ENCODE measurements at regions not wholly inside any gene's neighbourhood (a gene's known extent, or its start where the extent isn't known, plus 50 kb on each side); places are given as distances from the start of the nearest gene placed in this dataset.
A peak's percentile ranks its signal among the peaks of the same experiment; 100 is the strongest.

- no peak for DNase-seq (ENCODE audit: low spot score)
Measured at GRCh38 chr20:16678779-16679178, 51.0 kb upstream of the SNRPB2 start.

DNA sequence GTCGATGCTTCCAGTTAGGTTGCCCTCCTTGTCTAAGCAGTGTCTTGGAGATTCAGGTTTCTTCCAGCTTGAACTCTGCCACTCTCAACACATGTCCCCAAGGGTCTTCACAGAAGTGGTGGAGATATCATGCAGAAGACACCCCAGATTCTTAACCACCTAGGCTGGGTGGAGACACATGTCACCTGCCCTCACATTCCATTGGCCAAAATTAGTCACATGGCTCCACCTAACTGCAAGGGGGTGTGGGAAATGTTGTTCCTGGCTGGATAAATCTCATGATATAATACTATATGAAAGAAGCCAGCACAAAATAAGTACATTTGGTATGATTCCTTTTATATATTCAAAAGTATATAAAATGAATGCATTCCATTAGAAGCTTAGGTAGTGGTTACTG, 52.9 kb upstream of the SNRPB2 start:
- no peak for DNase-seq (ENCODE audit: low spot score)

GRCh38 chr20:16675001-16675564, 54.7 kb upstream of the SNRPB2 start:
- DNase-seq (ENCODE audit: low spot score), result no peak

DNA sequence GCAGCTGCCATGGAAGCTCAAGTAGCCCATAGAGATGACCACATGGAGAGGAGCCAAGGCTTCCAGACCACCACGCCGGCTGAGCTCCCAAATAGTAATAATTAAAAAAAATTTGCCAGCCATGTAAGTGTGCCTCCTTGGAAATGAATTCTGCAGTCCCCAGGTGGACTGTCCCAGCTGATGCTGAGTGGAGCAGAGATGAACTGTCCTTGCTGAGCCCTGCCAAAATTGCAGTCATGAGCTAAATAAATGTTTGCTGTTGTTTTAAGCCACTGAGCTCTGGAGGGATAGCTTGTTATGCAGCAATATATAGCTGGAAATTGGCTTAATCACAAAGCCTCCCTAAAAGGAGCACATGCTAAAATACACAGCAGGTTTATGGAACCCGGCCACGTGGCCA, 55.6 kb upstream of the SNRPB2 start:
- DNase-seq (ENCODE audit: low spot score), result no peak

DNA sequence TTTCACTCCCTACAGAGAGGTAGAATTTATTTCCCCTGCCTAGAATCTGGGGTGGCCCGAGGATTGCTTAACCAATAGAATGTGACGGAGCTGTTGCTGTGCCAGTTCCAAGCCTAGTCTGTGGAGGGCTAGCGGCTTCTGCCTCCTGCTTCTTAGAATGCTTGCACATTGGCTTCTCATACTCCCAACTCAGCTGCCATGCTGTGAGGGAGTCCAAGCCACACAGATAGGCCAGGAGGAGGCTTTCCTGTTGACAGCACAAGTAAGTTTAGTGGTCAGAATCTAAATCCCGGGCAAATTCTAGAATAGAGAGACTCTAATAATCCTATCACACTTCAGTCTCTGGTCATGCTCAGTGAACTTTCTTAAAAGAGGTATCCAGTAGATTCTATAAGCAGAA, 57.5 kb upstream of the SNRPB2 start:
- no peak for DNase-seq (ENCODE audit: low spot score)

GRCh38 chr20:16671753-16672152, 58.1 kb upstream of the SNRPB2 start:
- peak; percentile 12 for DNase-seq (ENCODE audit: low spot score)

DNA sequence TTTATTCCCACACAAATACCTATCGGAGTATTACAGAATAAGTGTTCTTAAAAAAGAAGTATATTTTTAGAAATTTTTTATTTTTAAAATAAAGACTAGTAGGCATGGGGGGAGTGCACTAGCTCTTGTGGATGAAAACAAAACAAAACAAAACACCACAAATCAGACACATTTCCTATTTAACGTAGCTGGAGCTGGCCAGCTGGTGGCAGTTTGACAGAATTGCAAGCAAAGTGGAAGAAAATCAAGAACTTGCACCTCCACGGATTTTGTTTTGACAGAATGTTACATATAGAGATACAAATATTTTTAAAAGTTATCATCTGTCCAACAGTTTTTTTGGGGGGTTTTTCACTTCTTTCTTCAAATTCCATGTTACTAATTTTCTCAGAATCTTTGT, 63.6 kb upstream of the SNRPB2 start:
- no peak for DNase-seq (ENCODE audit: low spot score)

GRCh38 chr20:16664020-16664419, 65.8 kb upstream of the SNRPB2 start:
- no peak for DNase-seq (ENCODE audit: low spot score)

GRCh38 chr20:16662467-16662866, 67.4 kb upstream of the SNRPB2 start:
- no peak for DNase-seq (ENCODE audit: low spot score)

GRCh38 chr20:16661756-16662155, 68.1 kb upstream of the SNRPB2 start:
- DNase-seq (ENCODE audit: low spot score), result peak; percentile 93

DNA sequence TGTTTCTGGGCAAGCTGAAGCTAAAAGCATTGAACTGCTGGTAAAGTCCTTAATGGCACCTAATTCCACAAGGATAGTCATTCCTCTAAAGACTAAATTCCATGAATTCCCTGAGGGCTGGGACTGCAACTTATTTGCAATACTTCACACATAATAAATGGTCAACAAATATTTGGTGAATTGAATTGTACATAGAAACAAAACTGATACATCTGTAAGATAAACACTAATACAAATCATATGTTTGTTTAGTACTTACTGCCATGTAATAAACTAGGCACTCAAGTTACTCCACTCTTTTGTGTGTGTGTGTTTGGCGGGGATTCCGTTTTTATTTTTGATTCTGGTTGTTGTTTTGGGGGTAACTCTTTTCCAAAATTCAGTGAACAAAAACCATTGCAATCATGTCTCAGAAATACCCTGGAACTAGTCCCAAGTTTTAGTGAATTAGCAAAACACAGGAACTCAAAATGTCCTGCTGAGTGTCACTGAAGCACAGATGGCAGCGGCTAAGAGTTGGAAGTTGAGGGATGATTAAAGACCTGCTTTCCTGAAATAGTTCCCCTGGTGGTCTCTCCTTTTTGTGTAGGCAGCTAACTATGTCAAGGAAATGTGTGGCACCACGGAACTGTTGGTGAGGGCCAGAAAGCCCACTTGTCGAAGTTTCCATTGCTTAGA, 74.8 kb upstream of the SNRPB2 start:
- peak; percentile 15 for DNase-seq (ENCODE audit: low spot score)

- no peak for DNase-seq (ENCODE audit: low spot score)
Measured at GRCh38 chr20:16653266-16653665, 76.6 kb upstream of the SNRPB2 start.

DNA sequence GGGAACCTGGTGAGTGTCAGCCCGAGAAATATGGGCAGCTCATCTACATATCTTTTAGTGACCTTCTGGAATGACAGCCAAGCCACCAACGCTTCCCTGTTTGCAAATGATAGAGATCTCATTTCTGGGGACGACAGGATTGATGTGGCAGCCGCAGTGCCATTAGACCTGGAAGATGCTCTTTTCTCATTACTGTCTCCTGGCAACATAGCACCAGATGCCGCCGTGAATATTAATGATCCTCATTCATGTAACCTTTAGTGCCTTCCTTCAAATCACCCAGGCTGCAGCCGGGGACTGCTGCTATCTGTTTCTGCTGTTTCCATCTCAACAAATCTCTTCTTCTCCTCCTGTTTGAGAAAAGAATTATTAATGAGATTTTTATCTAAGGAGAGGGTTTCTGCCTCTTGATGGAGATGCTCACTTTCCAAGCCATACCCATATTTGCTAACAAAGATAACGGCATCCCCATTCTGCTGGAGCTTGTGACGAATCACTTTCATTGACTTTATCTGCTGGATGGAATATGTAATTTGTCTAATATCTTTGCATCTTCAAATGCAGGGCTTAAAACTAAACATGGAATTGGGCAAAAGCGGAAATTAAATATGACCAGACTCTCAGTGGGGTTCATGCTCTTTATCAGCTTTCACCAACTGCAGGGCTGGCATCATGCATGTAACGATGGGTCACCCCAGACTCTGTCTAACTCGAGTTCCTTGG, 74.8 kb upstream of the KIF16B start:
- DNase-seq (ENCODE audit: low spot score), result no peak

GRCh38 chr20:16641511-16642023, 68.3 kb upstream of the KIF16B start:
- no peak for DNase-seq (ENCODE audit: low spot score)

- no peak for DNase-seq (ENCODE audit: low spot score)
Measured at GRCh38 chr20:16639027-16639941, 66.0 kb upstream of the KIF16B start.

DNA sequence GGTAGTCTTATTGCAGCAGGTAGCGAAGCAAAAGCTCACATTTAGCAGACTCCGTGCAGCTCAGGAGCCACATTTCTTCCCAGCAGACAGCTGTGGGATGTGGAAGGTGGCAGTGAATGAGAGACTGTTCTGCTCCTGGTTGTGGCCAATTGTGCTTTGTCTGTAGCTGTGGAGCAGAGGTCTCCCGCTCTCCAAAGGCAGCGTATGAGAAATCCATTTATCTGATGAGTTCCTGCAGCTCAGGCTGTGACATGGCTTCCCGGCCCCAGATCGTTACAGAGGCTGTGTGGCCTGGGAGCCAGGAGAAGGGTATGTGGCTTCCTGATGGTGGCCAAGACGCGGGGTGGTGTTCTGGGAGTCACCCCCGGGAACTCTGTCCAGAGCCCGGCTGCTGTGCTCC, 64.5 kb upstream of the KIF16B start:
- DNase-seq (ENCODE audit: low spot score), result no peak

DNA sequence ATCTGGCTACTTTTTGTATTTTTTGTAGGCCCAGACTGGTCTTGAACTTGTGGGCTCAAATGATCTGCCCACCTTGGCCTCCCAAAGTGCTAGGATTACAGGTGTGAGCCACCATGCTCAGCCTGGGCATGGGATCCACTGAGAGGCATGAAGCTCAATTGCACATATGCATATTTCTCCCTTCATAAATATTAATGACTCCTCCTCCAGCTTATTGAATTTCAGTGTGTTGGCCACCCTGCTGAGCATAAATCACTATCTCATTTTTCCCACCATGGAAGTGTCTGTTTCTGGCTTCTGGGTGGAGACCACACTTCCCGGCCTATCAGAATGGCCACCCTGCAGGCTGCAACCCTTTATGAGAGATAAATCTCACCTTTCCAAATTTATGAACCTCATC, 53.6 kb upstream of the KIF16B start:
- no peak for DNase-seq (ENCODE audit: low spot score)

DNA sequence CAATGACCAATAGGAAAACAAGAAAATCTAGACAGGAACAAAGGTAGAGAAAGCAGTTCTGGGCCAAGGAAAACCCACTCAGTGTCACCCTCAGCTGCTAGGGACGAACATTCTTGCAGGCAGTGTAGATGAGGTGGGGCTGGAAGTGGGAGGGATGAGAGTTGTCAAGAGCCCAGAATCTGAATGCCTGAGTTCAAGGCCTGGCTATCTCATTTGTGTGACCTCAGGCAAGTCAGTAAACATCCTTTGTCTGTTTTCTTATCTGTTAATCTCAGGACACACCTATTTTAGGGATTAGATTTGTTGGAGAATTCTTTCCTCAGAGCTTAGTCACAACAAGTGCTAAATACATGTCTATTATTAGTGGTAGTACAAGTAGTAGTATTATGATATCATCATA, 50.9 kb upstream of the KIF16B start:
- DNase-seq (ENCODE audit: low spot score), result no peak
